ENCODE measurements at regions not wholly inside any gene's neighbourhood (a gene's known extent, or its start where the extent isn't known, plus 50 kb on each side); places are given as distances from the start of the nearest gene placed in this dataset.

DNA sequence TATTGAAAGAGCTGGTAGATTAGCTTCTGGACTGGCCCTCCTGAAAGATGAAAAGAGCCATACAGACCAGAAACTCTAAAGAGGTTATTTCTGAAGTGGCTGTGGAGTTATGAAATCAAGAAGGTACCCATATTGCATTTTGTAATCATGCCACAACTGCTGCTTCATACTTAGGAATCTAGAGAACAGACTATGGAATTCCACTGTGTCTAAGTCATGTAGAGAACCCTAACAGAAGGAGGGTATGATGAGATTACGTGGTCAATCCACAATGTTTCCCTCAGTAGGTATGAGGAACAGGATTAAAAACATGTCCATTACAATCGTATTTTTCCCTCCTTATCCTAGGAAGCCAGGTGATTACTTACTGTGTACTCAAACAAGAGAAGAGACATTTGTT is 708.8 kb downstream of the RERGL start:
- Mint-ChIP-seq H3K9me3 (ENCODE audit: unreplicated experiment) (no peaks in the 10 kb centered on the region), H3K4me3 (ENCODE audit: unreplicated experiment) (no peak overlapping the region), H3K27me3 (ENCODE audit: insufficient read depth, unreplicated experiment) (no peaks in the 10 kb centered on the region), H3K36me3 (ENCODE audit: insufficient read depth, unreplicated experiment) (no peaks in the 10 kb centered on the region), H3K4me1 (ENCODE audit: insufficient read depth, unreplicated experiment) (no peaks in the 10 kb centered on the region), H3K27ac (ENCODE audit: low read depth, unreplicated experiment) (no peak overlapping the region)
- CTCF ChIA-PET, result no interaction called here
- intact Hi-C loops (cut with micrococcal nuclease), result no loop called here
- no peak for TF ChIP-seq CTCF (IDR thresholded peaks at IDR 0.05; ENCODE audit: unreplicated experiment)
- POLR2A ChIA-PET, result no interaction called here
- no peak for DNase-seq (ENCODE audit: unreplicated experiment)
- no TSS peak for BruUV-seq (replicated peaks)

- H3K27ac Mint-ChIP-seq (ENCODE audit: low read depth, unreplicated experiment), result no peak overlapping the region
- no peak for DNase-seq (ENCODE audit: unreplicated experiment)
- CTCF ChIA-PET, result interaction anchor here (0.6 kb wide), 1 partner anchor 17 kb away, joined by 3 read pairs; no protein-coding TSS in a partner anchor
- intact Hi-C loops (cut with micrococcal nuclease), result no loop called here
- H3K36me3 Mint-ChIP-seq (ENCODE audit: insufficient read depth, unreplicated experiment), result no peaks in the 10 kb centered on the region
- POLR2A ChIA-PET, result no interaction called here
- peaks cover 2% of the 10 kb centered on the region for H3K9me3 Mint-ChIP-seq (ENCODE audit: unreplicated experiment)
- no TSS peak for BruUV-seq (replicated peaks)
- H3K27me3 Mint-ChIP-seq (ENCODE audit: insufficient read depth, unreplicated experiment), result no peaks in the 10 kb centered on the region
- H3K4me3 Mint-ChIP-seq (ENCODE audit: unreplicated experiment), result no peak overlapping the region
- no peaks in the 10 kb centered on the region for H3K4me1 Mint-ChIP-seq (ENCODE audit: insufficient read depth, unreplicated experiment)
- TF ChIP-seq CTCF (IDR thresholded peaks at IDR 0.05; ENCODE audit: unreplicated experiment), result no peak
These were observed 717.5 kb downstream of the RERGL start for GRCh38 chr12:17372508-17372907.

GRCh38 chr12:17371491-17372215 is 718.3 kb downstream of the RERGL start:
- Mint-ChIP-seq H3K4me1 (ENCODE audit: insufficient read depth, unreplicated experiment) (no peaks in the 10 kb centered on the region), H3K27ac (ENCODE audit: low read depth, unreplicated experiment) (no peak overlapping the region), H3K36me3 (ENCODE audit: insufficient read depth, unreplicated experiment) (no peaks in the 10 kb centered on the region), H3K9me3 (ENCODE audit: unreplicated experiment) (peaks cover 7% of the 10 kb centered on the region), H3K4me3 (ENCODE audit: unreplicated experiment) (no peak overlapping the region), H3K27me3 (ENCODE audit: insufficient read depth, unreplicated experiment) (no peaks in the 10 kb centered on the region)
- TF ChIP-seq CTCF (IDR thresholded peaks at IDR 0.05; ENCODE audit: unreplicated experiment), result no peak
- BruUV-seq (replicated peaks), result no TSS peak
- DNase-seq (ENCODE audit: unreplicated experiment), result no peak
- ChIA-PET CTCF (interaction anchor here (0.6 kb wide), 1 partner anchor 281 kb away, joined by 3 read pairs; no protein-coding TSS in a partner anchor), POLR2A (no interaction called here)
- intact Hi-C loops (cut with micrococcal nuclease), result no loop called here

- H3K4me3 Mint-ChIP-seq (ENCODE audit: unreplicated experiment), result no peak overlapping the region
- TF ChIP-seq CTCF (IDR thresholded peaks at IDR 0.05; ENCODE audit: unreplicated experiment), result no peak
- intact Hi-C loops (cut with micrococcal nuclease), result no loop called here
- no peaks in the 10 kb centered on the region for H3K4me1 Mint-ChIP-seq (ENCODE audit: insufficient read depth, unreplicated experiment)
- H3K27me3 Mint-ChIP-seq (ENCODE audit: insufficient read depth, unreplicated experiment), result no peaks in the 10 kb centered on the region
- CTCF ChIA-PET, result no interaction called here
- no peak for DNase-seq (ENCODE audit: unreplicated experiment)
- H3K36me3 Mint-ChIP-seq (ENCODE audit: insufficient read depth, unreplicated experiment), result no peaks in the 10 kb centered on the region
- no peak overlapping the region for H3K27ac Mint-ChIP-seq (ENCODE audit: low read depth, unreplicated experiment)
- no TSS peak for BruUV-seq (replicated peaks)
- H3K9me3 Mint-ChIP-seq (ENCODE audit: unreplicated experiment), result peaks cover 7% of the 10 kb centered on the region
- POLR2A ChIA-PET, result no interaction called here
These were observed 719.4 kb downstream of the RERGL start for GRCh38 chr12:17370621-17371020.
